HG03571 (cell line): ENCODE measurements at regions not wholly inside any gene's neighbourhood (a gene's known extent, or its start where the extent isn't known, plus 50 kb on each side); places are given as distances from the start of the nearest gene placed in this dataset.
"Not testable (repeated sequence)": the region's sequence is repeated elsewhere in the genome, so short reads cannot be mapped to it uniquely, and the experiment has no call there.

Source experiments
- ATAC-seq: cut with Tn5 transposase; IDR thresholded peaks from one replicate; pipeline ENCODE4 v1.9.1; 2021; ENCODE audit not compliant: unreplicated experiment

DNA sequence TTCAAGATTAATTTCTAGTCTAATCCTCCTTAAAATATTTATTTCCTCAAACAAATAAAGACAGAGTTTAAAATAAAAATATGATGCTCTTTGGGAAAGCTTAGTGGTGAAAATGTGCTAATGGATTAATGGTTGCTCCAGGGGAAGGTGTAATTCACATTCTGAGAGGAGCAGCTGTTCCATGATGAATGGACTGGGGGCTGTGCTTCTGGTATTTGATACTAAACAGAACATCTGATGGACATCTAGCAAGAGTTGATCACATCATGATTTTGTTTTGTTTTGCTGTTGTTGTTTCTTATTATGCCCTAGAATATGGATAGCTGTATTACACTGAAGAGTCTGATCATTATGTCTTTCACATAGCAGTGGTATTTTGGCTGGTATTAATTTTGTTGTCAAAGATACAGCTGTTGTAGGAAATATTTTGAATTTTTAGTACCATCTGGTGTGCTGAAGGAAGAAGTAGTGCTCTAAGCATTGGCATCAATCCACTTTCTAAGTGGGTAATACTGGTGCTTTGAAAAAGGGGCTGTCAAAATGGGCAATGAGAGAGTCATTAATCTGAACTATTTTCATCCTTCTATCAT lies 296.4 kb downstream of the ADAMTS20 start:
- no peak for ATAC-seq

GRCh38 chr12:43252585-43252984 lies 299.4 kb downstream of the ADAMTS20 start:
- no peak for ATAC-seq

- ATAC-seq = no peak
Measured at GRCh38 chr12:43245947-43246346, 306.1 kb downstream of the ADAMTS20 start.

GRCh38 chr12:43241986-43242385 lies 310.0 kb downstream of the ADAMTS20 start:
- no peak for ATAC-seq

GRCh38 chr12:43238281-43238680 lies 313.7 kb downstream of the ADAMTS20 start:
- ATAC-seq = no peak

DNA sequence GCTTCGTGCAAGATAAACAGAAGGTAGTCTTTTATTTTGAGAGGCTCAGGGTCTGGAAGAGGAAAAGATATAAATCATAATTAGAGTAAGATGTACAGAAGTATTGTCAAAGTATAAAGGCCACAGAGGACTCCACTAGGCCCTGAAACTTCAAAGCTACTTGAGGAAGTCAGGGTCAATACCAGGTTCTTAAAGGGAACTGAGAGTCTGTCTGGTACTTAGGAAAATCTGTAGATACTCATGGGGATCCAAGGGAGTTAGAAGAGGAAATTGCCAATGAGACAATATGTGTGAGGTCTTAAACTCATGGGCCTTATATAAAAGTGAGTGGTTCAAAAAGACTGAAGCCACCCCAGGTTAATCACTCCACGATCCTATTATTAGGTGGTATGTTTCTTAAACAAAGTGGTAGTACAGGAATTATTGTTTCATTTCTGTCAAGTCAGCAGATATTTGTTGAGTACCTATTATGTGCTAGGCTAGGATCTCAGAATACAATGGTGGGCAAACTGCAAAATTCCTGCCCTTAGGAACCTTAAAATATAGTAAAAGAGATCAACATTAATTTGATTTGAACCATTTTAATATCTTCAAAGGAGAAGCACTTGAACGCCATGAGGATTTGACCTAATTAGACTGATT lies 314.6 kb downstream of the ADAMTS20 start:
- no peak for ATAC-seq

GRCh38 chr12:43235721-43236120 lies 316.3 kb downstream of the ADAMTS20 start:
- ATAC-seq = no peak

DNA sequence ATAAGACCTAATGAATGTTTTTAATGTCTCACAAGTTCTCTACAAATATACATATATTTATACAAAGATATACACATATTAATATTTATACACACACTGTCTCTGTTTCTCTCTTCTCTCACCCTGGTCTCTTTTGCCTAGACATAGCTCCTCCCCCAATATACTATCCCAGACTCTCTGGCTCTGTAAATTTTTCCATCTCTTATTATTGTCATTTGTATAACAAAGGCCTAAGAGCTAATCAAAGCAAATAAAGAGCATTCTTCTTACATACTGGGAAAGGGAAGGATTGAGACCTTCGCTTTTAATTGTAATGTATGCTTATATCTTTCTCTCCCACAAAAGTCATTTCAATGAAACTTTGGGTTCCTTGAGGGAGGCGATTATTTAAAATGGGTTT lies 318.1 kb downstream of the ADAMTS20 start:
- ATAC-seq = no peak

- no peak for ATAC-seq
Measured at GRCh38 chr12:43226151-43226550, 325.9 kb downstream of the ADAMTS20 start.

GRCh38 chr12:43224190-43224805 lies 327.7 kb downstream of the ADAMTS20 start:
- not testable (repeated sequence) for ATAC-seq

DNA sequence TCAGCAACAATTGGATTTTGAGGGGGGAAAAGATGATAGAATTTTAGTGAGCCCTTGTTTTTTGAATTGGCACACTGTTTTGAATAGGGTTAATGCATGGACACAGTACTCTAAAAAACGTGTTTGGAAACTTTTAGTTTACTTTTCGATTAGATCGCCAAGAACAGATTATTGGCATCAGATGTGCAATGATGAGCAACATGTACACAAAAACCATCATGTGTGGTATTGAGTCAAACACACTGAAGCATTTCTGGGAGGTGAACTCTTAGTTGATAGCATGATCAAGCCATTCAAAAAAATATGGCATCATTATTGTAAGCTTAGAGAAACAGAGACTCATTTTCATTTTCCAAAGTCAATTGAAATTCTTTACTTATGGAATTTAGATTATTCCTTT lies 329.2 kb downstream of the ADAMTS20 start:
- no peak for ATAC-seq

- no peak for ATAC-seq
Measured at GRCh38 chr12:43221216-43221615, 330.8 kb downstream of the ADAMTS20 start.

DNA sequence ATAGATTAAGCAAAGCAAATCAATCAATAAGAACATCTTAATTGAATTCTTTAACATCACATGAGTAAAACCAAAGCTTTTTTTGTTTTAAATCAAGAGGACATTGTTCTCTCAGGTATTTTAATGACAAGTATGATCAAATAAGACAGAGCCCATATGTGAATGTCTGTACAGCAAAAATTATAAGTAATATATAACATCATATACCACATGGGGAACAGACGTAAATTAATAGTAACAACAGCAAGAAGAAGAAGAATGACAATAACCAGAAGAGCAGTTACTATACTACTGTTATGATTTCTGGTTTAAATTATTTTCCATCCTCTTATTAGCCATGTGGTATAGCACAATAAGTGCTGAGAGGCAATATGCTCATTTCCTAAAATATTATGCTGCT lies 335.5 kb downstream of the ADAMTS20 start:
- ATAC-seq = no peak

DNA sequence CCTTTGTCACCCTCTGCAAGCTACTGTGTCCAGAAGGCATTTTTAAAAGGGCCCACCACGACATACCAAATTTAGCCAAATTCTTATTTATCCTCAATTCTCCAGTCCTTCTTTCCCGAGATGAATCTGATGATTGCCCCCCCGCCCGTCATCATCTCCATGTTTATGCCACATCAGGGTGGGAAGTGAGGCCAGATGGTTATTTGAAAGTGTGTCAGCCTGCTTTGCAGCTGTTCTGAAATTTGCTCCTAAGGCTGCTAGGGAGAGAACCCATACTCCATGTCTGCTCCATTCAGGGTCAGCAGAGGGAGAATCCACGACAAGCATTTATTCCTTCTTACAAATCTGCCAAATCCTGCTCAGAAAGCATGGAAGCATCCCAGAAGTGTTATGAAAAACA lies 337.8 kb downstream of the ADAMTS20 start:
- ATAC-seq = no peak

DNA sequence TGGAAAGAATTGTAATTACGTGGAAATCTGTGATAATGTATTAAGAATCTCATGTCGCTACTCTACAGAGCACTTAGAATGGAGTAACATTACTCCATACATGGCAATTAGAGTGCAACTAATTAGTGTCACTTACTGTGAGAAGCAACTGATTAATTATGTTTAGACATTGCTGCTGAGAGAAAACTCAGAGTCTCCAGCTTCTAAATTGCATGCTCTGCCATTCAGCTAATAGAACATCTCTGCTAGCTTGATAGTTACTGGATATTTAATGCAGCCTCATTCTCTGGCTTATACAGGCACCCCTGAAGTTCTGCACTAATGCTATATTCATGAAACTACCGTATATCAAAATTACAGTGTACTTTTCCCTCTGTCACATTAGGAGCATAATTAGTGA lies 338.4 kb downstream of the ADAMTS20 start:
- no peak for ATAC-seq

- peak; percentile 95 for ATAC-seq
Measured at GRCh38 chr12:43210485-43211192, 341.4 kb downstream of the ADAMTS20 start.

DNA sequence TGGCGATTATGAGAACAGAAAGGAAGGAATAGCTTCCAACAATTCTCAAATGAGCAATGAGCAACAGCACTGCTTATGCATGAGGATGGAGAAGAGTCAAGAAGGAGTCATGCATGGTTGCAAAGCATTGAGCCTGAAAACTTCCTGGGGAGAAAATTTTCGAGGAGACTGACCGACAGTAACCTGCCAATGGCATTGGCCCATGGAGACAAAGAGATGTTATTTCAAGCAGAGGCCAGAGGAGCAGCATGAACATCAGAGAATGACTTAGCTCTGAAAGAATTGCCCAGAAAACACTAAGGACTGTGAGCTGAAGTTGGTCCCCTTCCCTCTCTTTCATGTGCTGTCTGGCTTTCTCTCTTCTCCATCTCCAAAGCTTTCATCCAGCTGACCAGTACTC lies 343.4 kb downstream of the ADAMTS20 start:
- ATAC-seq = no peak

DNA sequence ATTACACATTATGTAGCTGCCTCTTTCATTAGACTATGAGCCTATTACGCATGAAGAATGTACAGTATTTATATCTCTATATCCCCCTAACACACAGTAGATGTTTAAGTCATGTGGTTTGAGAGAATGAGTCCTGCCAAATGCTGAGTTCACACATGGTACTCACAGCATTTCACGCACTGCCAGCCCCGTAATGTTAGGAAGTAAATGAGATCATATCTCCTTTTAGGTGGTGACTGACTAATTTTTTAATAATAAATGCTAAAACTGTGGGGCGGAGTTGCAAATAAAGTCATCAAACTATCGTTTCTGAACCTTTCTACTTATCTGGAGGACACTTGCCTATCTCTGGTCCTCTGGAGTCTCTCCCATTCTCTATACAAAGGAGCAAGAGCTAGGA lies 343.8 kb downstream of the ADAMTS20 start:
- ATAC-seq = no peak

- ATAC-seq = no peak
Measured at GRCh38 chr12:43206396-43206795, 345.6 kb downstream of the ADAMTS20 start.

DNA sequence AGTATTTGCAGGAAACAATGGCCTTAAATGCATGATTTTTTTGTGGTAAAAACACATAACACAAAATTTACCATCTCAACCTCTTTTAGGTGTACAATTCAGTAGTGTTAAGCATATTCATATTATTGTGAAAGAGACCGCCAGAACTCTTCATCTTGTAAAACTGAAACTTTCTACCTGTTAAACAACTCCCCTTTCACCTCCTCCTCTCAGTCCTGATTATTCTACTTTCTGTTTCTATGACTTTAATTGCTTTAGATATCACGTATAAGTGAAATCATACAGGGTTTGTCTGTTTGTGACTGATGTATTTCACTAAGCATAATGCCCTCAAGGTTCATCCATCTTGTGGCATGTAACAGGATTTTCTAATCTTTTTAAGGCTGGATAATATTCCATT lies 353.4 kb downstream of the ADAMTS20 start:
- ATAC-seq = no peak

GRCh38 chr12:43196268-43196907 lies 355.6 kb downstream of the ADAMTS20 start:
- no peak for ATAC-seq
